Neural progenitor cell (in vitro differentiated cells): ENCODE measurements at regions not wholly inside any gene's neighbourhood (a gene's known extent, or its start where the extent isn't known, plus 50 kb on each side); places are given as distances from the start of the nearest gene placed in this dataset.

ENCODE experiments used
- DNase-seq: peaks from one replicate; pipeline ENCODE4 v3.0.0-alpha.2; 2016; ENCODE audit warnings: low spot score
- H2AFZ ChIP-seq: fragments of 200-600 bp; sonication (generic); replicated peaks from 2 replicates; pipeline ENCODE4 v1.6.1; 2016; ENCODE audit warnings: antibody characterized with exemption
- H3F3A ChIP-seq: fragments of 200-600 bp; sonication (generic); 2 replicates; pipeline ENCODE4 v1.6.1; 2016; ENCODE audit warnings: antibody characterized with exemption, low read depth
- H3K27ac ChIP-seq: fragments of 200-600 bp; sonication (generic); 2 replicates; pipeline ENCODE4 v1.5.1; 2016; ENCODE audit warnings: mild to moderate bottlenecking
- H3K27me3 ChIP-seq: fragments of 200-600 bp; sonication (generic); 2 replicates; pipeline ENCODE4 v1.6.1; 2016; ENCODE audit warnings: mild to moderate bottlenecking, moderate library complexity
- H3K36me3 ChIP-seq: fragments of 200-600 bp; sonication (generic); 2 replicates; pipeline ENCODE4 v1.5.1; 2016
- H3K4me1 ChIP-seq: fragments of 200-600 bp; sonication (generic); 2 replicates; pipeline ENCODE4 v1.6.1; 2016; ENCODE audit warnings: mixed run types
- H3K4me2 ChIP-seq: fragments of 200-600 bp; sonication (generic); 2 replicates; pipeline ENCODE4 v1.6.1; 2016
- H3K4me3 ChIP-seq: fragments of 200-600 bp; sonication (generic); 2 replicates; pipeline ENCODE4 v1.5.1; 2016
- H3K79me2 ChIP-seq: fragments of 200-600 bp; sonication (generic); 2 replicates; pipeline ENCODE4 v1.6.1; 2016; ENCODE audit warnings: low read depth
- H3K9ac ChIP-seq: fragments of 200-600 bp; sonication (generic); 2 replicates; pipeline ENCODE4 v1.6.1; 2016
- H3K9me3 ChIP-seq: fragments of 200-600 bp; sonication (generic); 2 replicates; pipeline ENCODE4 v1.5.1; 2016; ENCODE audit warnings: low read depth
- H4K20me1 ChIP-seq: fragments of 200-600 bp; sonication (generic); 2 replicates; pipeline ENCODE4 v1.6.1; 2016; ENCODE audit warnings: low read depth
- H3K27ac Mint-ChIP-seq: 3 replicates; pipeline ENCODE4 v1.8.0; 2021; ENCODE audit warnings: mixed read lengths
- H3K27me3 Mint-ChIP-seq: 2 replicates; pipeline ENCODE4 v1.8.0; 2022; ENCODE audit warnings: low read depth, mild to moderate bottlenecking, inconsistent platforms, moderate library complexity, mixed read lengths; ENCODE audit not compliant: insufficient read depth
- H3K36me3 Mint-ChIP-seq: 3 replicates; pipeline ENCODE4 v1.8.0; 2021; ENCODE audit warnings: mixed read lengths
- H3K4me1 Mint-ChIP-seq: 3 replicates; pipeline ENCODE4 v1.8.0; 2021; ENCODE audit warnings: mixed read lengths
- H3K4me3 Mint-ChIP-seq: 3 replicates; pipeline ENCODE4 v1.8.0; 2021; ENCODE audit warnings: mild to moderate bottlenecking, moderate library complexity, mixed read lengths
- H3K9me3 Mint-ChIP-seq: 3 replicates; pipeline ENCODE4 v1.8.0; 2020; ENCODE audit warnings: mixed read lengths
- EZH2 ChIP-seq: fragments of 200-600 bp; sonication (generic); IDR thresholded peaks from 2 replicates; pipeline ENCODE4 v1.6.1; 2017; ENCODE audit warnings: antibody characterized with exemption, mild to moderate bottlenecking, moderate library complexity
- EZH2phosphoT487 ChIP-seq: fragments of 200-600 bp; sonication (generic); IDR thresholded peaks from 2 replicates; pipeline ENCODE4 v1.6.1; 2017; ENCODE audit warnings: antibody characterized with exemption
- TF ChIP-seq, protein P1 (sequence below): fragments of 200-600 bp; sonication (generic); IDR thresholded peaks from 2 replicates; pipeline ENCODE4 v1.5.1; 2017; ENCODE audit warnings: antibody characterized with exemption, mild to moderate bottlenecking

- H3K4me1 Mint-ChIP-seq, result no peaks in the 10 kb centered on the region
- Histone ChIP-seq H3K27ac (no peak overlapping the region), H3K27me3 (no peaks in the 10 kb centered on the region), H3K4me3 (no peak overlapping the region), H4K20me1 (no peaks in the 10 kb centered on the region), H3K9ac (no peak overlapping the region), H2AFZ (no peak overlapping the region), H3K9me3 (no peaks in the 10 kb centered on the region), H3F3A (no peaks in the 10 kb centered on the region), H3K4me1 (no peaks in the 10 kb centered on the region), H3K4me2 (no peak overlapping the region), H3K36me3 (no peaks in the 10 kb centered on the region), H3K79me2 (no peaks in the 10 kb centered on the region)
- H3K27ac Mint-ChIP-seq, result no peak overlapping the region
- DNase-seq, result no peak
- TF ChIP-seq, protein P1, sequence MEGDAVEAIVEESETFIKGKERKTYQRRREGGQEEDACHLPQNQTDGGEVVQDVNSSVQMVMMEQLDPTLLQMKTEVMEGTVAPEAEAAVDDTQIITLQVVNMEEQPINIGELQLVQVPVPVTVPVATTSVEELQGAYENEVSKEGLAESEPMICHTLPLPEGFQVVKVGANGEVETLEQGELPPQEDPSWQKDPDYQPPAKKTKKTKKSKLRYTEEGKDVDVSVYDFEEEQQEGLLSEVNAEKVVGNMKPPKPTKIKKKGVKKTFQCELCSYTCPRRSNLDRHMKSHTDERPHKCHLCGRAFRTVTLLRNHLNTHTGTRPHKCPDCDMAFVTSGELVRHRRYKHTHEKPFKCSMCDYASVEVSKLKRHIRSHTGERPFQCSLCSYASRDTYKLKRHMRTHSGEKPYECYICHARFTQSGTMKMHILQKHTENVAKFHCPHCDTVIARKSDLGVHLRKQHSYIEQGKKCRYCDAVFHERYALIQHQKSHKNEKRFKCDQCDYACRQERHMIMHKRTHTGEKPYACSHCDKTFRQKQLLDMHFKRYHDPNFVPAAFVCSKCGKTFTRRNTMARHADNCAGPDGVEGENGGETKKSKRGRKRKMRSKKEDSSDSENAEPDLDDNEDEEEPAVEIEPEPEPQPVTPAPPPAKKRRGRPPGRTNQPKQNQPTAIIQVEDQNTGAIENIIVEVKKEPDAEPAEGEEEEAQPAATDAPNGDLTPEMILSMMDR, result no peak
- TF ChIP-seq EZH2phosphoT487, result no peak
- no peak for TF ChIP-seq EZH2
- H3K9me3 Mint-ChIP-seq, result no peaks in the 10 kb centered on the region
- no peaks in the 10 kb centered on the region for H3K36me3 Mint-ChIP-seq
- H3K27me3 Mint-ChIP-seq, result no peaks in the 10 kb centered on the region
- H3K4me3 Mint-ChIP-seq, result no peak overlapping the region
Observed at GRCh38 chr4:170529748-170530722, 440.3 kb upstream of the AADAT start.

DNA sequence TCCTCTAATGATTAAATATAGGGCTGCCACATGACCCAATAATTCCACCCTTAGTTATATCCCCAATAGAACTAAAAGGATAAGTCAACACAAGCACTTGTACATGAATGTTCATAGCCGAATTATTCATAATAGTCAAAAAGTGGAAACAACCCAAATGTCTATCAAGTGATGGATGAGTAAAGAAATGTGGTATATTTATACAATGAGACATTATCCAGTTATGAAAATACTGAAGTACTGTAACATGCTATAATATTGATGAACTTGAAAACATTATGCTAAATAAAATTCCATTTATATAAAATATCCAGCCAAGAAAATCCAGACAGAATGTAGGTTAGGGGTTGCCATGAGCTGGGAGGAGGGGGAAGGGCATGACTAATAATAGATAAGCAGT is 436.7 kb upstream of the AADAT start:
- Histone ChIP-seq H4K20me1 (no peaks in the 10 kb centered on the region), H3K9ac (no peak overlapping the region), H3K27me3 (no peaks in the 10 kb centered on the region), H3K4me3 (no peak overlapping the region), H3F3A (no peaks in the 10 kb centered on the region), H3K4me2 (no peak overlapping the region), H3K27ac (no peak overlapping the region), H3K4me1 (no peaks in the 10 kb centered on the region), H2AFZ (no peak overlapping the region), H3K79me2 (no peaks in the 10 kb centered on the region), H3K9me3 (no peaks in the 10 kb centered on the region), H3K36me3 (no peaks in the 10 kb centered on the region)
- no peaks in the 10 kb centered on the region for H3K9me3 Mint-ChIP-seq
- TF ChIP-seq, protein P1, result no peak
- no peak for TF ChIP-seq EZH2
- no peak for TF ChIP-seq EZH2phosphoT487
- no peak overlapping the region for H3K27ac Mint-ChIP-seq
- H3K36me3 Mint-ChIP-seq, result no peaks in the 10 kb centered on the region
- H3K4me1 Mint-ChIP-seq, result no peaks in the 10 kb centered on the region
- no peaks in the 10 kb centered on the region for H3K27me3 Mint-ChIP-seq
- no peak overlapping the region for H3K4me3 Mint-ChIP-seq
- DNase-seq, result no peak

DNA sequence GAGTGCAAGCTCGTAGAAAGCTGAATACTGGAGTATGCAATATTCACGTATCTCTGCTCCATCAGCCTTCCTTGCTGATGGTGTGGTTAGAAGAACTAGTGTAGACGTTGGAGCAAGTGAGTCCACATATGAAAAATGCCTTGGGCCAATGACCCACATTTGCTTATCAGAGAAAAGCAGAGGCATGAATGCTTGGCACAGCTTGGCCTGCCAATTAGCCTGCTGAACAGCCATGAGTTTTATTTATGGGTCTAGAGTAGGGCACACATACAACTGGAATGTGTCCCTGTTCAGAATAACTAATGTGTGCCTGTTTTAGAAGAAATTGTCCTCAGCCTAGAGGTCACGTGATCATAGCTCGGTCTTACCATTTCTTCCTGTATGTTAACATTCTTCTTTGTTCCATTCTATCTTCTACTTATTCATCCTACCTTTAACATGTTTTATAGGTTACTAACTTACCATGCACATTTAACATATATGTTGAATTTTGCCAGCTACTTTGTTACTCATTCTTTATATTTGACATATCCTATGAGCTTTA is 432.7 kb upstream of the AADAT start:
- no peaks in the 10 kb centered on the region for H3K4me1 Mint-ChIP-seq
- TF ChIP-seq EZH2phosphoT487, result no peak
- TF ChIP-seq, protein P1, result no peak
- no peak for TF ChIP-seq EZH2
- H3K27me3 ChIP-seq, result no peaks in the 10 kb centered on the region

More for the DNA sequence above, 432.7 kb upstream of the AADAT start:
- no peaks in the 10 kb centered on the region for H3K36me3 Mint-ChIP-seq
- DNase-seq, result no peak
- H4K20me1 ChIP-seq, result no peaks in the 10 kb centered on the region
- H3K4me3 Mint-ChIP-seq, result no peak overlapping the region
- no peak overlapping the region for H3K9ac ChIP-seq
- H3K27ac ChIP-seq, result no peak overlapping the region
- no peak overlapping the region for H2AFZ ChIP-seq
- H3K4me2 ChIP-seq, result no peak overlapping the region
- H3K9me3 Mint-ChIP-seq, result no peaks in the 10 kb centered on the region
- H3K79me2 ChIP-seq, result no peaks in the 10 kb centered on the region
- H3F3A ChIP-seq, result no peaks in the 10 kb centered on the region
- H3K27me3 Mint-ChIP-seq, result no peaks in the 10 kb centered on the region
- H3K9me3 ChIP-seq, result no peaks in the 10 kb centered on the region
- H3K4me1 ChIP-seq, result no peaks in the 10 kb centered on the region
- no peak overlapping the region for H3K27ac Mint-ChIP-seq
- H3K4me3 ChIP-seq, result no peak overlapping the region
- no peaks in the 10 kb centered on the region for H3K36me3 ChIP-seq
